ENCODE measurements at regions not wholly inside any gene's neighbourhood (a gene's known extent, or its start where the extent isn't known, plus 50 kb on each side); places are given as distances from the start of the nearest gene placed in this dataset.

GRCh38 chr6:871503-871902 lies 178.6 kb upstream of the EXOC2 start:
- 38% methylated on average over 6 of the region's 6 CpGs for WGBS (ENCODE audit: low lambda C conversion rate)
- H3K9me3 ChIP-seq: no peaks in the 10 kb centered on the region
- POLR2A ChIA-PET: no interaction called here
- TF ChIP-seq MXI1 (IDR thresholded peaks at IDR 0.05; ENCODE audit: low read depth, low read length) (no peak), USF1 (IDR thresholded peaks at IDR 0.05; ENCODE audit: borderline replicate concordance, low read depth) (no peak), FOSL2 (IDR thresholded peaks at IDR 0.05; ENCODE audit: borderline replicate concordance, low read depth) (no peak), JUND (IDR thresholded peaks at IDR 0.05) (no peak), TEAD4 (IDR thresholded peaks at IDR 0.05; ENCODE audit: borderline replicate concordance, insufficient read depth) (no peak), RCOR1 (IDR thresholded peaks at IDR 0.05; ENCODE audit: low read length) (no peak), TCF12 (IDR thresholded peaks at IDR 0.05) (no peak), TAF1 (IDR thresholded peaks at IDR 0.05; ENCODE audit: borderline replicate concordance, low read depth, low read length) (no peak), FOXJ3 (CRISPR knock-in tag; IDR thresholded peaks at IDR 0.05) (no peak), EP300 (IDR thresholded peaks at IDR 0.05; ENCODE audit: borderline replicate concordance in 1 of 2, low read depth in 1 of 2, low read length in 1 of 2) (no peak), IRF3 (IDR thresholded peaks at IDR 0.05; ENCODE audit: low read depth, low read length) (no peak), GATA2 (CRISPR knock-in tag; IDR thresholded peaks at IDR 0.05) (no peak), SMC3 (IDR thresholded peaks at IDR 0.05; ENCODE audit: low read depth, low read length) (no peak), NFIC (IDR thresholded peaks at IDR 0.05; ENCODE audit: borderline replicate concordance) (no peak), MAX (IDR thresholded peaks at IDR 0.05; ENCODE audit: low read depth) (no peak), CHD2 (IDR thresholded peaks at IDR 0.05; ENCODE audit: low read length, partially characterized antibody) (no peak), RXRA (IDR thresholded peaks at IDR 0.05; ENCODE audit: borderline replicate concordance, low read depth) (no peak)
- TF ChIP-seq, protein P1, sequence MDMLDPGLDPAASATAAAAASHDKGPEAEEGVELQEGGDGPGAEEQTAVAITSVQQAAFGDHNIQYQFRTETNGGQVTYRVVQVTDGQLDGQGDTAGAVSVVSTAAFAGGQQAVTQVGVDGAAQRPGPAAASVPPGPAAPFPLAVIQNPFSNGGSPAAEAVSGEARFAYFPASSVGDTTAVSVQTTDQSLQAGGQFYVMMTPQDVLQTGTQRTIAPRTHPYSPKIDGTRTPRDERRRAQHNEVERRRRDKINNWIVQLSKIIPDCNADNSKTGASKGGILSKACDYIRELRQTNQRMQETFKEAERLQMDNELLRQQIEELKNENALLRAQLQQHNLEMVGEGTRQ (IDR thresholded peaks at IDR 0.05; ENCODE audit: borderline replicate concordance, low read depth, low read length): no peak
- TF ChIP-seq, protein P2, sequence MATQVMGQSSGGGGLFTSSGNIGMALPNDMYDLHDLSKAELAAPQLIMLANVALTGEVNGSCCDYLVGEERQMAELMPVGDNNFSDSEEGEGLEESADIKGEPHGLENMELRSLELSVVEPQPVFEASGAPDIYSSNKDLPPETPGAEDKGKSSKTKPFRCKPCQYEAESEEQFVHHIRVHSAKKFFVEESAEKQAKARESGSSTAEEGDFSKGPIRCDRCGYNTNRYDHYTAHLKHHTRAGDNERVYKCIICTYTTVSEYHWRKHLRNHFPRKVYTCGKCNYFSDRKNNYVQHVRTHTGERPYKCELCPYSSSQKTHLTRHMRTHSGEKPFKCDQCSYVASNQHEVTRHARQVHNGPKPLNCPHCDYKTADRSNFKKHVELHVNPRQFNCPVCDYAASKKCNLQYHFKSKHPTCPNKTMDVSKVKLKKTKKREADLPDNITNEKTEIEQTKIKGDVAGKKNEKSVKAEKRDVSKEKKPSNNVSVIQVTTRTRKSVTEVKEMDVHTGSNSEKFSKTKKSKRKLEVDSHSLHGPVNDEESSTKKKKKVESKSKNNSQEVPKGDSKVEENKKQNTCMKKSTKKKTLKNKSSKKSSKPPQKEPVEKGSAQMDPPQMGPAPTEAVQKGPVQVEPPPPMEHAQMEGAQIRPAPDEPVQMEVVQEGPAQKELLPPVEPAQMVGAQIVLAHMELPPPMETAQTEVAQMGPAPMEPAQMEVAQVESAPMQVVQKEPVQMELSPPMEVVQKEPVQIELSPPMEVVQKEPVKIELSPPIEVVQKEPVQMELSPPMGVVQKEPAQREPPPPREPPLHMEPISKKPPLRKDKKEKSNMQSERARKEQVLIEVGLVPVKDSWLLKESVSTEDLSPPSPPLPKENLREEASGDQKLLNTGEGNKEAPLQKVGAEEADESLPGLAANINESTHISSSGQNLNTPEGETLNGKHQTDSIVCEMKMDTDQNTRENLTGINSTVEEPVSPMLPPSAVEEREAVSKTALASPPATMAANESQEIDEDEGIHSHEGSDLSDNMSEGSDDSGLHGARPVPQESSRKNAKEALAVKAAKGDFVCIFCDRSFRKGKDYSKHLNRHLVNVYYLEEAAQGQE (IDR thresholded peaks at IDR 0.05; ENCODE audit: low read depth, low read length): no peak
- TF ChIP-seq, protein P3, sequence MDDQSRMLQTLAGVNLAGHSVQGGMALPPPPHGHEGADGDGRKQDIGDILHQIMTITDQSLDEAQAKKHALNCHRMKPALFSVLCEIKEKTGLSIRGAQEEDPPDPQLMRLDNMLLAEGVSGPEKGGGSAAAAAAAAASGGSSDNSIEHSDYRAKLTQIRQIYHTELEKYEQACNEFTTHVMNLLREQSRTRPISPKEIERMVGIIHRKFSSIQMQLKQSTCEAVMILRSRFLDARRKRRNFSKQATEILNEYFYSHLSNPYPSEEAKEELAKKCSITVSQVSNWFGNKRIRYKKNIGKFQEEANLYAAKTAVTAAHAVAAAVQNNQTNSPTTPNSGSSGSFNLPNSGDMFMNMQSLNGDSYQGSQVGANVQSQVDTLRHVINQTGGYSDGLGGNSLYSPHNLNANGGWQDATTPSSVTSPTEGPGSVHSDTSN (IDR thresholded peaks at IDR 0.05): no peak
- no peak overlapping the region for H3K4me2 ChIP-seq
- H3K4me1 ChIP-seq (ENCODE audit: control insufficient read depth in 1 of 2, insufficient read depth in 2 of 2, low read depth in 1 of 2, low read length in 1 of 2): no peaks in the 10 kb centered on the region
- no peak overlapping the region for H3K4me3 ChIP-seq (ENCODE audit: low read depth in 2 of 2, low read length in 1 of 2)
- no peaks in the 10 kb centered on the region for H3F3A ChIP-seq (replicated peaks; ENCODE audit: insufficient read depth)
- H3K36me3 ChIP-seq (replicated peaks in 1 of 2; ENCODE audit: control insufficient read depth in 1 of 2, insufficient read depth in 2 of 2, low read length in 1 of 2): no peaks in the 10 kb centered on the region
- no peak overlapping the region for H3K9ac ChIP-seq
- no peaks in the 10 kb centered on the region for H3K9me2 ChIP-seq
- DNase-seq: no peak
- no peaks in the 10 kb centered on the region; the same call in 1 of the 2 replicates for H3K27me3 ChIP-seq (ENCODE audit: insufficient read depth)
- no peaks in the 10 kb centered on the region for H3K79me2 ChIP-seq (ENCODE audit: insufficient read depth)
- CTCF ChIA-PET: no interaction called here
- no peaks in the 10 kb centered on the region for H4K20me1 ChIP-seq (ENCODE audit: insufficient read depth)
- no peak overlapping the region for H2AFZ ChIP-seq (ENCODE audit: low read depth)
- H3K27ac ChIP-seq (ENCODE audit: low read depth in 2 of 2, low read length in 1 of 2): no peak overlapping the region

Data from SK-N-SH (cell line).